ENCODE measurements at regions not wholly inside any gene's neighbourhood (a gene's known extent, or its start where the extent isn't known, plus 50 kb on each side); places are given as distances from the start of the nearest gene placed in this dataset.
"Not testable (repeated sequence)": the region's sequence is repeated elsewhere in the genome, so short reads cannot be mapped to it uniquely, and the experiment has no call there.

DNA sequence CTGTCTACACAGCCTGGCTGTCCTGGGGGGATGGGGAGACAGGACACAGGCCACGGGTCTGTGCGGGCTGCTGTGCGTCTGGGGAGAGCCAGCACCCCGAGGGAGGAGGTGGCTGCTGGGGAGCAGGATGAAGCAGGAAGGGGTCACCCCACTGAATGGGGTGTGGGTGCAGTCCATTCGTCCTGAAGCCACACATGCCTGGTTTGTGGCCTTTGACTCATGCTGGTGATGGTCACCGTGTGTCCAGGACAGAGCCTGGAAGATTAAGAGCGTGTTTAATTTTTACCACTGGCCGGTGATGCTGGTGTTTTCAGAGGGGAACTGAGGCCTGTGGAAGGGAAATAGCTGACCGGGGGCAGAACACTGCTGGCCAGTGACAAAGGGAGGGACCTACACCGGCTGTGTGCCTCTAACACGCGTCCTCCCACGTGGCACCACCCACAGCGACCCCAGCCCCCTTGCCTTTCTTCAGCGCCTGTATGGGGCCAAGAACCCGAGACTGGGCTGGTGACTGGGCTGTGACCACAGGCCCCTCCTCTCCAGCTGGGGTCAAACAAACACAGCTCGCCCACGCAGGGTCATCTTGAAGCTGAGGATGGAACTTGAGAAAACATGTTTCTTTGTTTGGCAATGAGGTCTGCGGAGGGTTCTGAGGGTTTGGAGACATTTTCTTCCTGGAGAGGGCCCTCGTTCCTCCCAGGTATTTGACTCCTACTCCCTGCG is 99.5 kb upstream of the LRPAP1 start:
- not testable (repeated sequence) for TF ChIP-seq POLR2A, POLR2AphosphoS5 (IDR thresholded peaks at IDR 0.05)
- TF ChIP-seq, protein P1, sequence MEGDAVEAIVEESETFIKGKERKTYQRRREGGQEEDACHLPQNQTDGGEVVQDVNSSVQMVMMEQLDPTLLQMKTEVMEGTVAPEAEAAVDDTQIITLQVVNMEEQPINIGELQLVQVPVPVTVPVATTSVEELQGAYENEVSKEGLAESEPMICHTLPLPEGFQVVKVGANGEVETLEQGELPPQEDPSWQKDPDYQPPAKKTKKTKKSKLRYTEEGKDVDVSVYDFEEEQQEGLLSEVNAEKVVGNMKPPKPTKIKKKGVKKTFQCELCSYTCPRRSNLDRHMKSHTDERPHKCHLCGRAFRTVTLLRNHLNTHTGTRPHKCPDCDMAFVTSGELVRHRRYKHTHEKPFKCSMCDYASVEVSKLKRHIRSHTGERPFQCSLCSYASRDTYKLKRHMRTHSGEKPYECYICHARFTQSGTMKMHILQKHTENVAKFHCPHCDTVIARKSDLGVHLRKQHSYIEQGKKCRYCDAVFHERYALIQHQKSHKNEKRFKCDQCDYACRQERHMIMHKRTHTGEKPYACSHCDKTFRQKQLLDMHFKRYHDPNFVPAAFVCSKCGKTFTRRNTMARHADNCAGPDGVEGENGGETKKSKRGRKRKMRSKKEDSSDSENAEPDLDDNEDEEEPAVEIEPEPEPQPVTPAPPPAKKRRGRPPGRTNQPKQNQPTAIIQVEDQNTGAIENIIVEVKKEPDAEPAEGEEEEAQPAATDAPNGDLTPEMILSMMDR (IDR thresholded peaks at IDR 0.05) = not testable (repeated sequence)

Measured in stomach (tissue), 4 donors.